AG10803 (cell line): ENCODE measurements at regions not wholly inside any gene's neighbourhood (a gene's known extent, or its start where the extent isn't known, plus 50 kb on each side); places are given as distances from the start of the nearest gene placed in this dataset.

Experiments
- DNase-seq: peaks from one replicate; pipeline ENCODE4 v3.0.0; 2010; ENCODE audit warnings: low read depth
- H3K4me3 ChIP-seq: 2 replicates; pipeline ENCODE4 v1.5.1; 2011; ENCODE audit warnings: mild to moderate bottlenecking, low read length, control low read depth
- TF ChIP-seq, protein P1 (sequence below): conservative IDR thresholded peaks from 2 replicates; pipeline ENCODE4 v1.5.1; 2011; ENCODE audit warnings: mild to moderate bottlenecking, low read length, control low read depth, inconsistent platforms

GRCh38 chr1:168976267-168976666 is 130.2 kb upstream of the ATP1B1 start:
- TF ChIP-seq, protein P1, sequence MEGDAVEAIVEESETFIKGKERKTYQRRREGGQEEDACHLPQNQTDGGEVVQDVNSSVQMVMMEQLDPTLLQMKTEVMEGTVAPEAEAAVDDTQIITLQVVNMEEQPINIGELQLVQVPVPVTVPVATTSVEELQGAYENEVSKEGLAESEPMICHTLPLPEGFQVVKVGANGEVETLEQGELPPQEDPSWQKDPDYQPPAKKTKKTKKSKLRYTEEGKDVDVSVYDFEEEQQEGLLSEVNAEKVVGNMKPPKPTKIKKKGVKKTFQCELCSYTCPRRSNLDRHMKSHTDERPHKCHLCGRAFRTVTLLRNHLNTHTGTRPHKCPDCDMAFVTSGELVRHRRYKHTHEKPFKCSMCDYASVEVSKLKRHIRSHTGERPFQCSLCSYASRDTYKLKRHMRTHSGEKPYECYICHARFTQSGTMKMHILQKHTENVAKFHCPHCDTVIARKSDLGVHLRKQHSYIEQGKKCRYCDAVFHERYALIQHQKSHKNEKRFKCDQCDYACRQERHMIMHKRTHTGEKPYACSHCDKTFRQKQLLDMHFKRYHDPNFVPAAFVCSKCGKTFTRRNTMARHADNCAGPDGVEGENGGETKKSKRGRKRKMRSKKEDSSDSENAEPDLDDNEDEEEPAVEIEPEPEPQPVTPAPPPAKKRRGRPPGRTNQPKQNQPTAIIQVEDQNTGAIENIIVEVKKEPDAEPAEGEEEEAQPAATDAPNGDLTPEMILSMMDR, result no peak
- no peak for DNase-seq
- H3K4me3 ChIP-seq, result no peak overlapping the region

- DNase-seq, result no peak
- H3K4me3 ChIP-seq, result no peak overlapping the region
- TF ChIP-seq, protein P1, result no peak
Measured at GRCh38 chr1:168977618-168978017, 128.9 kb upstream of the ATP1B1 start.

- TF ChIP-seq, protein P1, result no peak
- no peak overlapping the region for H3K4me3 ChIP-seq
- no peak for DNase-seq
Measured at GRCh38 chr1:168979276-168979675, 127.2 kb upstream of the ATP1B1 start.

- DNase-seq, result no peak
- TF ChIP-seq, protein P1, result no peak
- no peak overlapping the region for H3K4me3 ChIP-seq
Measured at GRCh38 chr1:168980180-168980579, 126.3 kb upstream of the ATP1B1 start.

DNA sequence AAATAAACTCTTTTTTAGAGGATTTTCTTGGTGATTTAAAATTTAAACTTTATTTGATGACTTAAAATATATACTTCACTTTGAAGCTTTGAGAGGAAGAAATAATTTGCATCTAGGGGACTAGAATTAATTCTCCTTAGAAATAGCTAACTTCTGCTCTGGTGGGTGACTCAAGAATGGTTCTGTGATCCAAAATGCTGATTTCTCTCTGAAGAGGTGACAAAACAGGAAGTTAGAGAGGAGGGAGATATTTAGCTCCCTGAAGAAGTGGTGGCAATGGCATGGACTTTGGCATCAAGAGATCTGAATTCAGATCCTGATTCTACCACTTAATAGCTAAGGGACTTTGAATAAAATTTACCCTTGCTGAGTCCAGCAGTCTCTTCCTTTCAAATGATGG is 125.8 kb upstream of the ATP1B1 start:
- no peak overlapping the region for H3K4me3 ChIP-seq
- TF ChIP-seq, protein P1, result no peak
- DNase-seq, result no peak

- DNase-seq, result no peak
- H3K4me3 ChIP-seq, result no peak overlapping the region
- TF ChIP-seq, protein P1, result no peak
Measured at GRCh38 chr1:168982778-168983177, 123.7 kb upstream of the ATP1B1 start.

- DNase-seq, result no peak
- no peak overlapping the region for H3K4me3 ChIP-seq
- TF ChIP-seq, protein P1, result peak; percentile 19
Measured at GRCh38 chr1:168987330-168987729, 119.2 kb upstream of the ATP1B1 start.
